Large intestine (tissue), 3 donors: ENCODE measurements at regions not wholly inside any gene's neighbourhood (a gene's known extent, or its start where the extent isn't known, plus 50 kb on each side); places are given as distances from the start of the nearest gene placed in this dataset.
"Not testable (repeated sequence)": the region's sequence is repeated elsewhere in the genome, so short reads cannot be mapped to it uniquely, and the experiment has no call there.

ENCODE experiments used
- DNase-seq, 2 donors: peaks; one replicate each; pipeline versions ENCODE4 v3.0.0 to v3.0.0-alpha.2; 2013
- H3K27ac ChIP-seq: one replicate; pipeline ENCODE4 v1.5.1; 2013; ENCODE audit warnings: low read length
- H3K27me3 ChIP-seq: 2 replicates; pipeline ENCODE4 v1.6.1; 2013; ENCODE audit warnings: low read length; ENCODE audit not compliant: control insufficient read depth, insufficient read depth
- H3K36me3 ChIP-seq: 2 replicates; pipeline ENCODE4 v1.6.1; 2013; ENCODE audit warnings: low read length; ENCODE audit not compliant: control insufficient read depth, insufficient read depth
- H3K4me1 ChIP-seq: one replicate; pipeline ENCODE4 v1.6.1; 2013; ENCODE audit warnings: low read length; ENCODE audit not compliant: control insufficient read depth, insufficient read depth
- H3K4me3 ChIP-seq: one replicate; pipeline ENCODE4 v1.5.1; 2013; ENCODE audit warnings: low read length
- H3K9me3 ChIP-seq: one replicate; pipeline ENCODE4 v1.6.1; 2013; ENCODE audit warnings: mild to moderate bottlenecking, low read depth, low read length, moderate library complexity; ENCODE audit not compliant: control insufficient read depth
- WGBS: methylation state at CpG from one replicate; pipeline ENCODE4 v1.1.5; 2013; ENCODE audit warnings: low lambda C conversion rate; ENCODE audit not compliant: insufficient coverage; 5-methylcytosine and 5-hydroxymethylcytosine counted together

GRCh38 chr2:44051593-44052347, 56.0 kb upstream of the LRPPRC start:
- no peaks in the 10 kb centered on the region for H3K27me3 ChIP-seq
- no peak overlapping the region for H3K27ac ChIP-seq
- H3K4me3 ChIP-seq, result no peak overlapping the region
- H3K9me3 ChIP-seq, result no peaks in the 10 kb centered on the region
- no CpG with 5 or more reads among the region's 7 CpGs for WGBS
- DNase-seq, result no peak
- no peaks in the 10 kb centered on the region for H3K4me1 ChIP-seq
- no peaks in the 10 kb centered on the region for H3K36me3 ChIP-seq

DNA sequence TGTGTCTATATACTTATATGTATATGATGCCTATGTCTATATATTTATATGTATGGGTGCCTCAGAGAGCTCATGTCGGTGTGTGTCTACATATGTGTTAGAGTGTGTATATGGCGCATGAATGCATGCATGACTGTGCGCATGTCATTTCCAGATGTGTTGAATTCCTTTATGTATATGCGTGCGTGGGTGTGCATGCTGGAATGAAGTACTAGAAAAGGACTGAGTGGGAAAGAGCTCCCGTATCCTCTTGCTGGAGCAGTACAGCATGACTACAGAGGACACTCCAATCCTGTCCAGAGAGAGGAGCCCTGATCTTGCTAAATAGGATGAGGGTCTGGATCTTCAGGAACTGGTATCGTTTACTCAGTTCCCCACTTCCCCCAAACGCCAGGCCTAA, 56.8 kb upstream of the LRPPRC start:
- no CpG with 5 or more reads among the region's 8 CpGs for WGBS
- no peak for DNase-seq

DNA sequence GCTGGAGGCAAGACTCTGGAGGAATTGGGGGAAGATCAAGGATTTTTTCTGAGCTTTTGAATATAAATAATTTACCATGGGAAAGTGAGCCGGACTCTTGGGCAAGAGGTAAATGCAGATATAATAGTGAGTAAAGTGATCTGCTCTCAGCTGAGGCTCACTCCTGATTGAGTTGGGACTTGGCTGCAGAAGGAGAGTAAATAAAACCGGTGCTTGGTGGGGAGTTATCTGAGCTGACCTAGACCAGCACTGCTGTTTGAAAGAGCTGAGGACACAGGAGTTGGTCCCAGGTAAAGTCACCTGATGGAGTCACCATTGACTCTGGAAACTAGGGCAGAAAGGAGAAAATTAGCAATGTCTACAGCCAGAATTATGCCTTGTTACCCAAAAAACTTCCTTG, 57.3 kb upstream of the LRPPRC start:
- H3K36me3 ChIP-seq, result no peaks in the 10 kb centered on the region
- H3K27me3 ChIP-seq, result no peaks in the 10 kb centered on the region
- WGBS, result no CpG with 5 or more reads among the region's 2 CpGs
- no peak overlapping the region for H3K27ac ChIP-seq
- H3K4me1 ChIP-seq, result no peaks in the 10 kb centered on the region
- no peaks in the 10 kb centered on the region for H3K9me3 ChIP-seq
- DNase-seq, result no peak
- no peak overlapping the region for H3K4me3 ChIP-seq

More for the DNA sequence above, 56.8 kb upstream of the LRPPRC start:
- Histone ChIP-seq H3K27me3 (no peaks in the 10 kb centered on the region), H3K9me3 (no peaks in the 10 kb centered on the region), H3K4me3 (no peak overlapping the region), H3K4me1 (no peaks in the 10 kb centered on the region), H3K27ac (no peak overlapping the region), H3K36me3 (no peaks in the 10 kb centered on the region)

DNA sequence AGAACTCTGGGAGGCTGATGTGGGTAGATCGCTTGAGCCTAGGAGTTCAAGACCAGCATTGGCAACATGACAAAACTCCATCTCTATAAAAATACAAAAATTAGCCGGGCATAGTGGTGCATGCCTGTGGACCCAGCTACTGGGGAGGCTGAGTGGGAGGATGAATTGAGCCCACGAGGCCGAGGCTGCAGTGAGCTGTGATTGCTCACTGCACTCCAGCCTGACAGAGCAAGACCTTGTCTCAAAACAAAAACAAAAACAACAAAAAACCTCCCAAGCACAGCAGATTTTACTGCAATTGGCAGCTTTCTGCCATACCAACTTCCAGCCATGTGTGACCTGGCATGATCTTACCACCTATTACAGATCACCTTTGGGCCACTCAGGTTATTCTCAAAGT, 57.7 kb upstream of the LRPPRC start:
- no peaks in the 10 kb centered on the region for H3K27me3 ChIP-seq
- H3K9me3 ChIP-seq, result no peaks in the 10 kb centered on the region
- no peak overlapping the region for H3K27ac ChIP-seq
- no CpG with 5 or more reads among the region's 4 CpGs for WGBS
- no peak overlapping the region for H3K4me3 ChIP-seq
- no peak for DNase-seq
- H3K4me1 ChIP-seq, result no peaks in the 10 kb centered on the region
- H3K36me3 ChIP-seq, result no peaks in the 10 kb centered on the region

DNA sequence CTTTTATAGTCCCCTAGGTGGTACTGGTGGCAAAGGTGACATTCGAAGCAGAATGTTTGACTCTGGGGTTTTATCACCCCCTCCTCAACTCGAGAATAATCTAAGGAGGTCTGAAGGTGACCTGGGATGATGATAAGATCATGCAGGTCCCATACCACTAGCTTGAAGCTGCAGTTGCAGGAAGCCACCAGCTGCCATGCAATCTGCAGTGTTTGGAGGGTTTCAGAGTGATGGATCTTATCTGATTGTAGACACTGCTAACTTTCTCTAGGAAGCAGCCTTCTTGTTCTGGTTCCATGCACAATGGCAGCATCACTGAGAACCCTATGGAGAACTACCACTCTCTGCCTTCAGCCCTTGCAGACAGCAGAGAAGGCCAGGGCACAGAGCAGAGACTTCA, 59.4 kb upstream of the LRPPRC start:
- Histone ChIP-seq H3K36me3 (no peaks in the 10 kb centered on the region), H3K27ac (no peak overlapping the region), H3K9me3 (no peaks in the 10 kb centered on the region), H3K4me3 (no peak overlapping the region), H3K27me3 (no peaks in the 10 kb centered on the region), H3K4me1 (no peaks in the 10 kb centered on the region)
- no CpG with 5 or more reads among the region's 2 CpGs for whole genome bisulfite sequencing
- DNase-seq, result no peak

- WGBS, result no CpG with 5 or more reads among the region's 7 CpGs
- Histone ChIP-seq H3K9me3 (no peaks in the 10 kb centered on the region), H3K4me3 (no peak overlapping the region), H3K27me3 (no peaks in the 10 kb centered on the region), H3K36me3 (no peaks in the 10 kb centered on the region), H3K27ac (no peak overlapping the region), H3K4me1 (no peaks in the 10 kb centered on the region)
- no peak for DNase-seq
Observed at GRCh38 chr2:44055664-44056063, 59.9 kb upstream of the LRPPRC start.

- H3K4me1 ChIP-seq, result peaks cover 7% of the 10 kb centered on the region
- no peaks in the 10 kb centered on the region for H3K27me3 ChIP-seq
- DNase-seq, result no peak
- no peaks in the 10 kb centered on the region for H3K36me3 ChIP-seq
- WGBS, result no CpG with 5 or more reads among the region's 2 CpGs
- H3K9me3 ChIP-seq, result peaks cover 4% of the 10 kb centered on the region
- no peak overlapping the region for H3K4me3 ChIP-seq
- H3K27ac ChIP-seq, result no peak overlapping the region
Observed at GRCh38 chr2:44056947-44057346, 61.2 kb upstream of the LRPPRC start.

- not testable (repeated sequence) for H3K27ac ChIP-seq, DNase-seq, H3K27me3 ChIP-seq, H3K9me3 ChIP-seq, H3K36me3 ChIP-seq, H3K4me3 ChIP-seq
- no CpG with 5 or more reads among the region's 1 CpG for WGBS
- peaks cover 15% of the 10 kb centered on the region for H3K4me1 ChIP-seq
Observed at GRCh38 chr2:44060286-44060685, 64.5 kb upstream of the LRPPRC start.

- Histone ChIP-seq H3K4me1 (peaks cover 15% of the 10 kb centered on the region), H3K9me3 (peaks cover 4% of the 10 kb centered on the region), H3K4me3 (no peak overlapping the region), H3K27me3 (no peaks in the 10 kb centered on the region), H3K27ac (no peak overlapping the region), H3K36me3 (no peaks in the 10 kb centered on the region)
- no peak for DNase-seq
- WGBS, result no CpG with 5 or more reads among the region's 1 CpG
Observed at GRCh38 chr2:44060990-44061389, 65.2 kb upstream of the LRPPRC start.

DNA sequence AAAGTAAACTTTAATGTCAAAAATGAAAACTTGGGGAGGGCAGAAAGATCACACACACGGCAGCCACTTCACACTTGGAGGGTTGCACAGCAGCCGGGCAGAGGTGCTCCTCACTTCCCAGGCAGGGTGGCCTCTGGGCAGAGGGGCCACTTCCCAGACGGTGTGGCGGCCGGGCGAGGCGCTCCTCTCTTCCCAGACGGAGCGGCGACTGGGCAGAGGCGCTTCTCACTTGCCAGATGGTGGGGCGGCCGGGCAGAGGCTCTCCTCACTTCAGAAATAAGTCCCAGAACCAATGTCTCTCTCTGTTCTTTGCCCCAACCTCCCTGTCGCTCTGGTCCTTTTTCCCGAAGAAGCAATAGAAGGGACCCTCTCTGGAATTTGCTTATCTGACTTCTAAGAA, 65.7 kb upstream of the LRPPRC start:
- no peak for DNase-seq
- no peak overlapping the region for H3K27ac ChIP-seq
- 92% methylated on average over 2 of the region's 15 CpGs for WGBS

DNA sequence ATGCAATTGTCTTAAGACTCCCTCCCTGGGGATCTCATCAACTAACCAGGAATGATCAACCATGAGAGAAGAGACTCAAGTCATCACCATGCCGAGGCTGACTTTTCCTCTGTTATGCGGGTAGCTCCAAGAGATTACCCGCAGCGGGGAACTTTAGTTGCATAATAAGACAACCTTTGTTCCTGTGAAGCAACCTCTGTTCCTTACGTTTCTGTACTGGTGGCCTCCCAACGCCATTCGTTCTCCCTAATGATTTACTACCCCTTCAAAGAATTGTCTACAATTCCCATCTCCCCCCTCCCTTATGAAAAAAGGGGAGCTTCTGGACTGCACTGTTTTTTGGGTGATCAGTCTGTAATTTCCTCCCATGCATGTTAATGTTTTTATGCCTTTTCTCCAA, 66.1 kb upstream of the LRPPRC start:
- Histone ChIP-seq H3K4me3 (no peak overlapping the region), H3K27ac (peak overlapping the region; percentile 53), H3K4me1 (peaks cover 15% of the 10 kb centered on the region), H3K27me3 (no peaks in the 10 kb centered on the region), H3K36me3 (no peaks in the 10 kb centered on the region), H3K9me3 (peaks cover 4% of the 10 kb centered on the region)
- DNase-seq, result peak; percentile 67 to 89
- 14% methylated on average over 3 of the region's 7 CpGs for WGBS

More for the DNA sequence above, 65.7 kb upstream of the LRPPRC start:
- Histone ChIP-seq H3K4me3 (no peak overlapping the region), H3K4me1 (peaks cover 15% of the 10 kb centered on the region), H3K27me3 (no peaks in the 10 kb centered on the region), H3K36me3 (no peaks in the 10 kb centered on the region), H3K9me3 (peaks cover 4% of the 10 kb centered on the region)
